Activated B cell treated with CpG ODN at 0.5 μM for 24 hours (primary cell): ENCODE measurements at regions not wholly inside any gene's neighbourhood (a gene's known extent, or its start where the extent isn't known, plus 50 kb on each side); places are given as distances from the start of the nearest gene placed in this dataset.
"Not testable (repeated sequence)": the region's sequence is repeated elsewhere in the genome, so short reads cannot be mapped to it uniquely, and the experiment has no call there.

Experiments used
- ATAC-seq: fragments of 200-7000 bp; cut with Tn5 transposase; one replicate; pipeline ENCODE4 v1.10.0; 2021; ENCODE audit warnings: low read depth, mild to moderate bottlenecking, moderate library complexity
- CTCF ChIA-PET: fragments of 350-600 bp; sonication (Branson Sonifier 250); formaldehyde crosslinking; loops from one replicate; lab custom pipeline; 2021; ENCODE audit warnings: antibody characterized with exemption; lab: Charles Lee
- POLR2A ChIA-PET: fragments of 350-600 bp; sonication (Branson Sonifier 250); formaldehyde crosslinking; loops from one replicate; lab custom pipeline; 2021; ENCODE audit warnings: antibody characterized with exemption; lab: Charles Lee
- DNase-seq: peaks from one replicate; pipeline ENCODE4 v3.0.0; 2022
- H3K27ac Mint-ChIP-seq: one replicate; pipeline ENCODE4 v1.8.0; 2020; ENCODE audit warnings: mixed read lengths
- H3K27me3 Mint-ChIP-seq: one replicate; pipeline ENCODE4 v1.8.0; 2021; ENCODE audit warnings: mixed read lengths
- H3K36me3 Mint-ChIP-seq: one replicate; pipeline ENCODE4 v1.8.0; 2021; ENCODE audit warnings: low read depth, mixed read lengths
- H3K4me1 Mint-ChIP-seq: one replicate; pipeline ENCODE4 v1.8.0; 2021; ENCODE audit warnings: mixed read lengths
- H3K4me3 Mint-ChIP-seq: one replicate; pipeline ENCODE4 v1.8.0; 2020; ENCODE audit warnings: mild to moderate bottlenecking, mixed read lengths
- H3K9me3 Mint-ChIP-seq: one replicate; pipeline ENCODE4 v1.8.0; 2020; ENCODE audit warnings: mixed read lengths
- intact Hi-C: fragments of 100-400 bp; cut with micrococcal nuclease; formaldehyde crosslinking; loops from one replicate; pipeline ENCODE4 v1.15.1; 2024
- TF ChIP-seq, protein P1 (sequence below): fragments of 200-600 bp; IDR thresholded peaks from one replicate; pipeline ENCODE4 v1.8.0; 2022; ENCODE audit warnings: antibody characterized with exemption, mild to moderate bottlenecking

GRCh38 chrX:13448941-13449340 lies 120.5 kb upstream of the EGFL6 start:
- ATAC-seq (no peak), DNase-seq (no peak)
- Mint-ChIP-seq H3K27me3 (no peaks in the 10 kb centered on the region), H3K9me3 (peaks cover 7% of the 10 kb centered on the region), H3K4me1 (no peaks in the 10 kb centered on the region), H3K27ac (no peak overlapping the region), H3K36me3 (no peaks in the 10 kb centered on the region), H3K4me3 (no peak overlapping the region)
- intact Hi-C loops = no loop called here
- POLR2A ChIA-PET = no interaction called here
- CTCF ChIA-PET = no interaction called here
- TF ChIP-seq, protein P1, sequence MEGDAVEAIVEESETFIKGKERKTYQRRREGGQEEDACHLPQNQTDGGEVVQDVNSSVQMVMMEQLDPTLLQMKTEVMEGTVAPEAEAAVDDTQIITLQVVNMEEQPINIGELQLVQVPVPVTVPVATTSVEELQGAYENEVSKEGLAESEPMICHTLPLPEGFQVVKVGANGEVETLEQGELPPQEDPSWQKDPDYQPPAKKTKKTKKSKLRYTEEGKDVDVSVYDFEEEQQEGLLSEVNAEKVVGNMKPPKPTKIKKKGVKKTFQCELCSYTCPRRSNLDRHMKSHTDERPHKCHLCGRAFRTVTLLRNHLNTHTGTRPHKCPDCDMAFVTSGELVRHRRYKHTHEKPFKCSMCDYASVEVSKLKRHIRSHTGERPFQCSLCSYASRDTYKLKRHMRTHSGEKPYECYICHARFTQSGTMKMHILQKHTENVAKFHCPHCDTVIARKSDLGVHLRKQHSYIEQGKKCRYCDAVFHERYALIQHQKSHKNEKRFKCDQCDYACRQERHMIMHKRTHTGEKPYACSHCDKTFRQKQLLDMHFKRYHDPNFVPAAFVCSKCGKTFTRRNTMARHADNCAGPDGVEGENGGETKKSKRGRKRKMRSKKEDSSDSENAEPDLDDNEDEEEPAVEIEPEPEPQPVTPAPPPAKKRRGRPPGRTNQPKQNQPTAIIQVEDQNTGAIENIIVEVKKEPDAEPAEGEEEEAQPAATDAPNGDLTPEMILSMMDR = no peak

DNA sequence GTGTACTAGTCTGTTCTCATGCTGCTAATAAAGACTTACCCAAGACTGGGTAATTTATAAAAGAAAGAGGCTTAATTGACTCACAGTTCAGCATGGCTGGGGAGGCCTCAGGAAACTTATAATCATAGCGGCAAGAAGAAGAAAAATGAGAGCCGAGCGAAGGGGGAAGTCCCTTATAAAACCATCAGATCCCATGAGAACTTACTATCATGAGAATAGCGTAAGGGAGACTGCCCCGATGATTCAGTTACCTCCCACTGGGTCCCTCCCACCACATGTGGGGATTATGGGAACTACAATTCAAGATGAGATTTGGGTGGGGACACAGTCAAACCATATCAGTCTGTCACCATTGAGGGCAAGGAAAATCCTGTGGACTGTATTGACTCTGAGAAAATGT lies 121.8 kb upstream of the ATXN3L start:
- intact Hi-C loops = loop anchor here (2.0 to 5.0 kb wide), 2 partner anchors 21 to 36 kb away; no protein-coding TSS in a partner anchor
- CTCF ChIA-PET, POLR2A ChIA-PET, H3K27me3 Mint-ChIP-seq, H3K9me3 Mint-ChIP-seq, H3K4me3 Mint-ChIP-seq, DNase-seq, H3K36me3 Mint-ChIP-seq: not testable (repeated sequence)
- H3K27ac Mint-ChIP-seq = peak overlapping the region; percentile 46
- H3K4me1 Mint-ChIP-seq = peaks cover 42% of the 10 kb centered on the region
- peak; percentile 75 for ATAC-seq

DNA sequence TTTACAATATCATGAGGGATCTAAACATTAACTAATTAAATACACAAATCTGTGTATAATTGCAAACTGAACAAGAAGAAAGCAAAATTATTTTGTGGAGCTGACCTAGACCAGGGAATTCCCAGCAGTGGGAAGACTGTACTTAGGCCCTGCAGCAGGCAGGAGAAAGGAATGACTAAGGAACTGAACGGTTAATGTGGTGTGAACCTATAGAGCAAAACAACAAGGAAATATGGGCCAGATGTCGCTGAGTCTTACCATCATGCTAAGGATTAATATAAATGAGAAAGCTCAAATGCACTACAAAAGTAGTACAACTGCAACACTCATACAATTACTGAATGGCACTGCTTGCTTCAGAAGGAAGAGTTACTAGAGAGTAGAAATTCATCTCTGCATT lies 120.3 kb upstream of the ATXN3L start:
- no peak for ATAC-seq
- Mint-ChIP-seq H3K4me1 (peaks cover 42% of the 10 kb centered on the region), H3K9me3 (peaks cover 4% of the 10 kb centered on the region), H3K4me3 (no peak overlapping the region), H3K27ac (no peak overlapping the region), H3K36me3 (no peaks in the 10 kb centered on the region), H3K27me3 (no peaks in the 10 kb centered on the region)
- intact Hi-C loops = loop anchor here (2.0 to 5.0 kb wide), 2 partner anchors 19 to 37 kb away; no protein-coding TSS in a partner anchor
- DNase-seq = no peak
- CTCF ChIA-PET = no interaction called here
- TF ChIP-seq, protein P1 = no peak
- POLR2A ChIA-PET = no interaction called here

- Mint-ChIP-seq H3K27me3 (no peaks in the 10 kb centered on the region), H3K4me1 (peaks cover 11% of the 10 kb centered on the region), H3K36me3 (no peaks in the 10 kb centered on the region), H3K9me3 (no peaks in the 10 kb centered on the region), H3K4me3 (no peak overlapping the region), H3K27ac (no peak overlapping the region)
- intact Hi-C loops = no loop called here
- TF ChIP-seq, protein P1 = no peak
- DNase-seq (no peak), ATAC-seq (no peak)
- ChIA-PET CTCF (no interaction called here), POLR2A (no interaction called here)
These were observed 113.4 kb upstream of the ATXN3L start for GRCh38 chrX:13433298-13433605.

- TF ChIP-seq, protein P1 = no peak
- intact Hi-C loops = no loop called here
- POLR2A ChIA-PET = no interaction called here
- no peak for ATAC-seq
- Mint-ChIP-seq H3K27me3 (no peaks in the 10 kb centered on the region), H3K27ac (no peak overlapping the region), H3K9me3 (no peaks in the 10 kb centered on the region), H3K4me3 (no peak overlapping the region), H3K4me1 (peaks cover 17% of the 10 kb centered on the region), H3K36me3 (no peaks in the 10 kb centered on the region)
- CTCF ChIA-PET = no interaction called here
- no peak for DNase-seq
These were observed 112.8 kb upstream of the ATXN3L start for GRCh38 chrX:13432414-13433297.
